Uterus (tissue), 3 donors: ENCODE measurements at regions not wholly inside any gene's neighbourhood (a gene's known extent, or its start where the extent isn't known, plus 50 kb on each side); places are given as distances from the start of the nearest gene placed in this dataset.

Experiments used
- DNase-seq, 2 donors: peaks; one replicate each; pipeline ENCODE4 v3.0.0-alpha.2; 2019 to 2020
- H3K27ac ChIP-seq, 2 donors: fragments of 200-600 bp; sonication (generic); 1 replicate in 1 of 2; 2 replicates in 1 of 2; pipeline ENCODE4 v1.5.1; 2016 to 2018
- H3K27me3 ChIP-seq, 2 donors: fragments of 200-600 bp; sonication (generic); one replicate each; pipeline ENCODE4 v1.5.1; 2018 to 2019; ENCODE audit warnings: control low read depth in 1 of 2
- H3K36me3 ChIP-seq, 2 donors: fragments of 200-600 bp; sonication (generic); one replicate each; pipeline ENCODE4 v1.5.1; 2019; ENCODE audit warnings: control low read depth in 1 of 2
- H3K4me1 ChIP-seq, 2 donors: fragments of 200-600 bp; sonication (generic); one replicate each; pipeline ENCODE4 v1.5.1; 2018 to 2019; ENCODE audit warnings: control low read depth in 1 of 2
- H3K4me3 ChIP-seq, 2 donors: fragments of 200-600 bp; sonication (generic); 1 replicate in 1 of 2; 2 replicates in 1 of 2; pipeline ENCODE4 v1.5.1; 2018 to 2019; ENCODE audit warnings: mild to moderate bottlenecking in 1 of 2
- H3K9me3 ChIP-seq, 2 donors: fragments of 200-600 bp; sonication (generic); one replicate each; pipeline ENCODE4 v1.5.1; 2019; ENCODE audit warnings: control low read depth in 1 of 2
- POLR2A ChIP-seq, 2 donors: fragments of 450-650 bp; IDR thresholded peaks; one replicate each; pipeline ENCODE4 v1.6.1; 2016; ENCODE audit warnings: antibody characterized with exemption in 2 of 2, mild to moderate bottlenecking in 1 of 2, moderate library complexity in 1 of 2
- intact Hi-C: fragments of 100-400 bp; cut with DNase I; formaldehyde crosslinking; loops from one replicate; pipeline ENCODE4 v1.15.1; 2023; ENCODE audit warnings: low total_unique reads
- TF ChIP-seq, protein P1 (sequence below), 4 experiments: fragments of 200-600 bp in 2 of 4; fragments of 450-650 bp in 2 of 4; sonication (generic) in 2 of 4; IDR thresholded peaks; one replicate each; pipeline ENCODE4 v1.5.1; 2016 to 2019; ENCODE audit warnings: antibody characterized with exemption in 4 of 4, mild to moderate bottlenecking in 2 of 4, moderate library complexity in 1 of 4
- donor health status: DM: yes; HTN: yes; CAD: no.

GRCh38 chr4:32950866-32951265 is 2230.7 kb downstream of the PCDH7 start:
- H3K4me1 ChIP-seq, result no peaks in the 10 kb centered on the region
- DNase-seq, result no peak
- no peak overlapping the region for H3K27ac ChIP-seq
- TF ChIP-seq, protein P1, sequence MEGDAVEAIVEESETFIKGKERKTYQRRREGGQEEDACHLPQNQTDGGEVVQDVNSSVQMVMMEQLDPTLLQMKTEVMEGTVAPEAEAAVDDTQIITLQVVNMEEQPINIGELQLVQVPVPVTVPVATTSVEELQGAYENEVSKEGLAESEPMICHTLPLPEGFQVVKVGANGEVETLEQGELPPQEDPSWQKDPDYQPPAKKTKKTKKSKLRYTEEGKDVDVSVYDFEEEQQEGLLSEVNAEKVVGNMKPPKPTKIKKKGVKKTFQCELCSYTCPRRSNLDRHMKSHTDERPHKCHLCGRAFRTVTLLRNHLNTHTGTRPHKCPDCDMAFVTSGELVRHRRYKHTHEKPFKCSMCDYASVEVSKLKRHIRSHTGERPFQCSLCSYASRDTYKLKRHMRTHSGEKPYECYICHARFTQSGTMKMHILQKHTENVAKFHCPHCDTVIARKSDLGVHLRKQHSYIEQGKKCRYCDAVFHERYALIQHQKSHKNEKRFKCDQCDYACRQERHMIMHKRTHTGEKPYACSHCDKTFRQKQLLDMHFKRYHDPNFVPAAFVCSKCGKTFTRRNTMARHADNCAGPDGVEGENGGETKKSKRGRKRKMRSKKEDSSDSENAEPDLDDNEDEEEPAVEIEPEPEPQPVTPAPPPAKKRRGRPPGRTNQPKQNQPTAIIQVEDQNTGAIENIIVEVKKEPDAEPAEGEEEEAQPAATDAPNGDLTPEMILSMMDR (IDR thresholded peaks at IDR 0.05), result no peak
- no peak for TF ChIP-seq POLR2A (IDR thresholded peaks at IDR 0.05)
- H3K9me3 ChIP-seq, result no peaks in the 10 kb centered on the region
- H3K4me3 ChIP-seq, result no peak overlapping the region
- no peaks in the 10 kb centered on the region for H3K36me3 ChIP-seq
- no peaks in the 10 kb centered on the region for H3K27me3 ChIP-seq
- intact Hi-C loops, result no loop called here

GRCh38 chr4:32958586-32958985 is 2238.4 kb downstream of the PCDH7 start:
- Histone ChIP-seq H3K4me3 (no peak overlapping the region), H3K27me3 (no peaks in the 10 kb centered on the region), H3K27ac (no peak overlapping the region), H3K9me3 (no peaks in the 10 kb centered on the region), H3K4me1 (no peaks in the 10 kb centered on the region), H3K36me3 (no peaks in the 10 kb centered on the region)
- intact Hi-C loops, result no loop called here
- DNase-seq, result no peak
- no peak for TF ChIP-seq POLR2A (IDR thresholded peaks at IDR 0.05)
- TF ChIP-seq, protein P1 (IDR thresholded peaks at IDR 0.05), result no peak

DNA sequence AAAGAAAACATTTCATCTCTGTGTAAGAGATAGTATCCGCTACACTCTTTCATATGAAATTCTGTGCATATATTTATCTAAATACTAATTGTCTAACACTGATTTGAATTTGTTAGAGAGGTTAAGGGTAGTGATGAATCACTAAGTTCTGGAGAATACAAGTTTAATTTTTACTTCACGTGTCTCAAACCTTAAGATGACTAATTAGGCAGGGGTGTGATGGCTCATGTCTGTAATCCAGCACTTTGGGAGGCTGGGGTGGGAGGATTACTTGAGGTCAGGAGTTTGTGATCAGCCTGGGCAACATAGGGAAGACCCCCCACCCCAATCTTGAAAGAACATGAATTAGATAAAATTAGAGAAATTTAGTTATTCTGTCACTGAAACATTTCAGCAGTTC is 2241.9 kb downstream of the PCDH7 start:
- Histone ChIP-seq H3K27me3 (no peaks in the 10 kb centered on the region), H3K9me3 (no peaks in the 10 kb centered on the region), H3K4me3 (no peak overlapping the region), H3K27ac (no peak overlapping the region), H3K4me1 (no peaks in the 10 kb centered on the region), H3K36me3 (no peaks in the 10 kb centered on the region)
- intact Hi-C loops, result no loop called here
- no peak for DNase-seq
- TF ChIP-seq, protein P1 (IDR thresholded peaks at IDR 0.05), result no peak
- no peak for TF ChIP-seq POLR2A (IDR thresholded peaks at IDR 0.05)

- Histone ChIP-seq H3K36me3 (no peaks in the 10 kb centered on the region), H3K4me3 (no peak overlapping the region), H3K9me3 (no peaks in the 10 kb centered on the region), H3K27me3 (no peaks in the 10 kb centered on the region), H3K27ac (no peak overlapping the region), H3K4me1 (no peaks in the 10 kb centered on the region)
- TF ChIP-seq, protein P1 (IDR thresholded peaks at IDR 0.05), result no peak
- no peak for TF ChIP-seq POLR2A (IDR thresholded peaks at IDR 0.05)
- no peak for DNase-seq
- intact Hi-C loops, result no loop called here
These were observed 2265.1 kb downstream of the PCDH7 start for GRCh38 chr4:32985256-32985655.

DNA sequence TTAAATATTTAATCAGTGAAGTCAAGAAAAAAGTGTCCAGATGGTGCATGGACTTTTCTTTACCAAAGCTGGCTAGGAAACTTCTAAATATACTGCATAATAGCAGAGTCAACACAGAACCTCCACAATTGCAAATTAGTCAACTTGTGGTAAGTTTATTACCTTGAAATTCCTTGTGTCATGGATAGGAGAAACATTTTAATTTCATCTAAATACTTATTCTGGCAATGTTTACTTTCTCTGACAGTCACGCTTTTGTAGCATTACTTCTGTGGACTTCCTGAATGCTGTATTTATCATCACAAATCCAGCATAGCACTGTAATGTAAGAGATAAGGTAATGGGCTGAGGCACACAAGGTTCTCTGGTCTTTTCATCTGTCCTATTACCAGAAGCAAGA is 2266.1 kb downstream of the PCDH7 start:
- intact Hi-C loops, result no loop called here

More for the DNA sequence above, 2266.1 kb downstream of the PCDH7 start:
- Histone ChIP-seq H3K4me3 (no peak overlapping the region), H3K27ac (no peak overlapping the region), H3K4me1 (no peaks in the 10 kb centered on the region), H3K9me3 (no peaks in the 10 kb centered on the region), H3K36me3 (no peaks in the 10 kb centered on the region), H3K27me3 (no peaks in the 10 kb centered on the region)
- DNase-seq, result no peak
- TF ChIP-seq POLR2A (IDR thresholded peaks at IDR 0.05), result no peak
- TF ChIP-seq, protein P1 (IDR thresholded peaks at IDR 0.05), result no peak
